GM19043 (cell line): ENCODE measurements at regions not wholly inside any gene's neighbourhood (a gene's known extent, or its start where the extent isn't known, plus 50 kb on each side); places are given as distances from the start of the nearest gene placed in this dataset.
"Not testable (repeated sequence)": the region's sequence is repeated elsewhere in the genome, so short reads cannot be mapped to it uniquely, and the experiment has no call there.

Experiments used
- ATAC-seq: cut with Tn5 transposase; IDR thresholded peaks from one replicate; pipeline ENCODE4 v1.9.1; 2021; ENCODE audit warnings: low read depth; ENCODE audit not compliant: unreplicated experiment

DNA sequence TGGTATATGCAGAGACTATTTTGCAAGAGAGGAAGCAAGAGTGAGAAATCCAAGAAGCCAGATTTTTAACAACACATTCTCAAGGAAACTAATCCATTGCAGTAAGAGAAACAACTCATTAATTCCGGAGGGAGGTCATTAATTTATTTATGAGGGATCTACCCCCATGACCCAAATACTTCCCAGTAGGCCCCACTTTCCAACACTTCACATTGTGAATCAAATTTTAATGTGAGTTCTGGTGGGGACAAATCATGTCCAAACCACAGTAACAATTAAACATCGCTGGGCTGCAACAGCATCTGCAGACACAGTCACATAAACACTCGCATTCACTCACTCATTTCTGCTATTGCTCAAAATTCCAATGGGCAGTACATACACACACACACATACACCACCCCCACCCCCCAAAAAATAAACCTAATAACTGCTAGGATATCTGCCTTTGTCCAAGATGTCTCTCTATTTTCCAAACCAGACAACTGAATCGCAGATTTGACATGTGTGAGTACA, 1483.7 kb downstream of the PCDH9 start:
- no peak for ATAC-seq

- no peak for ATAC-seq
Measured at GRCh38 chr13:65744836-65745235, 1485.3 kb downstream of the PCDH9 start.

DNA sequence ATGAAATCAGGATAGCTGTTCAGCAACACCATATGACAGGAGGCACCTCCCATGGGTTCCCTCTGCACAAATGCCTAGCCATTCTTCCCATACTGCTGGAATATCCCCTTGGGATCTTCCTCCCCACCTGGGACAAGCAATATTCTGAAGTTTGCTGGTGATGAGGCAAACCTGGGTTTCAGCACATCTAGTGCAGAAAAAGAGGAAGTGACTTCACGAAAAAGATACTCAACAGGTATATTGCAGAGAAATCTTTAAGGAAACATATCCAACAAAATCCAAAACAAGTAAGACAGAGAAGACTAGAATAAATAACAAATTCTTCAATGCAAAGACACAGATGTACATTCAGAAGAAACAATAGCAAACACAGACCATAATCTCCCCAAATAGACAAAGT, 1497.0 kb downstream of the PCDH9 start:
- ATAC-seq, result no peak

- no peak for ATAC-seq
Measured at GRCh38 chr13:65727070-65727469, 1503.1 kb downstream of the PCDH9 start.

GRCh38 chr13:65725006-65725405, 1505.1 kb downstream of the PCDH9 start:
- ATAC-seq, result no peak

- ATAC-seq, result no peak
Measured at GRCh38 chr13:65724226-65724625, 1505.9 kb downstream of the PCDH9 start.

GRCh38 chr13:65722506-65722905, 1507.6 kb downstream of the PCDH9 start:
- ATAC-seq, result no peak

- no peak for ATAC-seq
Measured at GRCh38 chr13:65719831-65720230, 1510.3 kb downstream of the PCDH9 start.

- ATAC-seq, result no peak
Measured at GRCh38 chr13:65710514-65710913, 1519.6 kb downstream of the PCDH9 start.

DNA sequence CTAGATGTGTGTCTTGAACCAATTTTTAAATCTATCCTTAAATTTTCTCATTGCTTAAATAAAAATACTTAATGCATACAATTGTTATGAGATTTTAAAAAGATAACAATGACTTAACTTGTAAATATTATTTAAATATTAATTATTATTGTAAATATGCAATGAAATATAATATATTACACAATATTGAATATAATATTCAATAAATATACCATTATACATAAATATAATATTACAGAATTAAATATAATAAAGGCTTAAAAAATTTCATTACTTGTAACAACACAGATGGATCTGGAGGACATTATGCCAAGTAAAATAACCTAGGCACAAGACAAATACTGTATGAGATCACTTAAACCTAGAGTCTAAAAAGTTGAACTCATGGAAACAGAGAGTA, 1532.3 kb downstream of the PCDH9 start:
- ATAC-seq, result no peak

- ATAC-seq, result no peak
Measured at GRCh38 chr13:65679240-65679639, 1550.9 kb downstream of the PCDH9 start.

GRCh38 chr13:65677906-65678305, 1552.2 kb downstream of the PCDH9 start:
- ATAC-seq, result no peak

- not testable (repeated sequence) for ATAC-seq
Measured at GRCh38 chr13:65675383-65675782, 1554.8 kb downstream of the PCDH9 start.

- ATAC-seq, result no peak
Measured at GRCh38 chr13:65670014-65670625, 1560.0 kb downstream of the PCDH9 start.

DNA sequence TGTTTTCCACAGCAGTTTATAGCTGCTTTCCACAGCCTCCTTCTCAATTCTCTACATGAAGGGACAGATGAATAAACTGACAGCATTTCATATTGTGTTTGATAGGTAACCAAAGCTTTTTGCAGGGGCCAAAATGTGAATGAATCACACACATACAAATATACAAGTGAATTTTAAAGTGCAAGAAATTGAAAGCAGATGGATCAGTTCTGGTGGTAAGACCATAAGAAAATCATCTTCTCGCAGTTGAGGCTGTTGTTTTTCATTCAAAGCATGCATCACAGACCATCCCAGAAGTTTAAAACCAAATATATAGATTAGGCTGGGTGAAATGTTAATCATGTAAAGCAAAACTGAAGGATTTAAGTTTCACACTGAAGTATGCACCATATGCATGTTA, 1569.4 kb downstream of the PCDH9 start:
- no peak for ATAC-seq

- ATAC-seq, result no peak
Measured at GRCh38 chr13:65656740-65657329, 1573.3 kb downstream of the PCDH9 start.

GRCh38 chr13:65653613-65654012, 1576.5 kb downstream of the PCDH9 start:
- no peak for ATAC-seq

- no peak for ATAC-seq
Measured at GRCh38 chr13:65650321-65650720, 1579.8 kb downstream of the PCDH9 start.

- ATAC-seq, result no peak
Measured at GRCh38 chr13:65642996-65643395, 1587.1 kb downstream of the PCDH9 start.

- no peak for ATAC-seq
Measured at GRCh38 chr13:65642301-65642700, 1587.8 kb downstream of the PCDH9 start.

DNA sequence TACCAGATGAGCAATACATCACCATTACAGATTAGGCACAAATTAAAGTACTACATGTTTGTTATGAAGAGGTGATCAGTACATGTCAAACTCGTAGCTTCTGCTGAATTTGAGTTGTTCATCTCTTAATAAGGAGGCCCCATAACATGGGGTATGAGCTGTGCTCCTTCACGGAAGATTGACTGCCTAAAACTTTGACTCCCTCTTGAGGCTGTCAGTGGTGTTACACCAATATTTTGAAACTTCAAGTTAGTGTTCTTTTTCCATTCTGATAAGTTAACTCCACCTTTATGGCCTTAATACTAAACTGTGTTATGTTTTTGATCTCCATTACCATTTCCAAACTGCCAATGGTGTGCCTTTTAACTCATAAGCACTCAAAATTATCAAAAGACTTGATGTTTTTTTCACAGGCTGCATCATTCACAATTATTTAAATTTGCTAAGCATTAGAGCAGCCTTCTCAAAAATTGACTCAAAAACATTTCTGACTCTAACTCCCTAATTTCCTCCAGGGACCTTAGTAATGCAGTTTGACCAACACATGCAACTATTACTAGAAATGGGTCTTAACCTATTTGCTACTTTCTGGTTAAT, 1591.5 kb downstream of the PCDH9 start:
- ATAC-seq, result no peak

DNA sequence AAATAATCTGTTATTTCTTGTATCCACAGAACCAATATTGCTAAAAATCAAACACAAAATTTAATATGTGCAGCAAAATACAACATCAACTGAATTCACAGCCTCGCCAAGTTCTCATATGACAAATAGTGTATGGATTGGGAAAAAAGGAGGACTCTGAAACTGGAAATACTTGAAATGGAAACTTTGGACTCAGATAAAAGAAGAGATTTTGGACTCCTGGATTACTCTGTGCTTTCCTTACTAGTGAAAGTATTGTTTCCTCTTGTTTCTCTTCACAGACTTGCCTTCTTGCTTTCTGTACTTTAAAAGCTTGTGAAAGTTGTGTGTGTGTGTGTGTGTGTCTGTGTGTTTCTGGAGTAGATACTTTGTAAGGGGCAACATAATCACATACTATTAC, 1596.3 kb downstream of the PCDH9 start:
- ATAC-seq, result no peak
